Stimulated activated CD4-positive, alpha-beta T cell treated with anti-CD3 and anti-CD28 coated beads, Interleukin-1b, Interleukin-23, amount 100 ng/mL, for 48 hours (primary cell): ENCODE measurements at regions not wholly inside any gene's neighbourhood (a gene's known extent, or its start where the extent isn't known, plus 50 kb on each side); places are given as distances from the start of the nearest gene placed in this dataset.

Experiments used
- DNase-seq: peaks from one replicate; pipeline ENCODE4 v3.0.0-alpha.2; 2020

DNA sequence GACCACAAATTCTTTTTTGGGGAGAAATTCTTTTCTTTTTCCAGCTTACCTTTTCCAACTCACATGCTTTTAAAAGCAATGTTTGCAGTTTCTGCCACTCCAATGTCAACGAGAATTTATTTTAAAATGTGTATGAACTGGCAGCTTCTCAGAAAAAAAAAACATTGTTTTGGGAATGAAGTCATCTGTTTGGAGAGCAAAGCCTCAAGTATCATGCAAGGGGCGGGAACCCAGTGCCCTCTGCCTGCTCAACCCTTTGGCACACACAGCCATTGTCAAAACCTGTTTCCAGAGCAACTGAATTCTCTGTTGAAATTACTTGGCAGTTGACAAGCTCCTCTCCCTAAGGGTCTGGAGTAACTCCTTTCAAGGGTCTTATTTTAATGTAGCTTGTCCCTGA lies 128.5 kb downstream of the QPCT start:
- DNase-seq = no peak

DNA sequence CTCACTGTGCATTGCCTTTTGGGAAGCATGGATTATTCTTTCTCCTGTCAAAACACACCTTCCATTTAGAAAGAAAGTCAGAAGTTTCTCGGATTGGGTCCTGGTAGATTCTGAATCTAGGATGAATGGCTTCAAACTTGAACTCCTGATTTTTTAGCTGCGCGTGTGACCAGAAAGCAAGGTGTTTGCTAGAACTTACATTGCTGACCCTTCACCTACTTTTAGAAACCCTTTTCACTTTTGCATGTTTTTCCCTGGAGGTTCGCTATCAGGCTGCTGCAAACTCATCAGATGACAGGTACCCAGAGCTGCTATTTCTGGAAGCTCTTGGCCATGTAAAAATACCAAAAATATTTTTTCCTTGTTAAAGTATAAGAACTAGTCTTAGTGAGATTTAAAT lies 132.0 kb downstream of the QPCT start:
- DNase-seq = no peak

DNA sequence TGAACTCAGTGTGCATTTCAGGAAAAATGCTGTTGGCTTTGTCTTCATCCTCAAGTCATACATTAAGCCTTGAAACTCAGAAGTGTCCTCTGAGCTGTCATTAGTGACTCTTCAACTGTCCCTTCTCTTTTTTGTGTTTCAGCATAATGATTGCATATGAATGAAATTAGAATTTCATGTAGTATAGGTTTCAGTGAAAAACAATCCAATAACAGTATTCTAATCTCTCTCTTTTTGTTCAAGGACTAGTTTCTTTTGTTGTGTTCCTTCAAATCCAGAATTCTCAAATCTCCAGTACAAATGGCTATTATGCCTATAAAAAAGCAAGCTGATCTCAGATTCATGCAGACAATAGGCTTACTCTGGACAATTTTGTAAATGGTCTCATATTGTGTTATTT lies 133.5 kb downstream of the QPCT start:
- DNase-seq = no peak

DNA sequence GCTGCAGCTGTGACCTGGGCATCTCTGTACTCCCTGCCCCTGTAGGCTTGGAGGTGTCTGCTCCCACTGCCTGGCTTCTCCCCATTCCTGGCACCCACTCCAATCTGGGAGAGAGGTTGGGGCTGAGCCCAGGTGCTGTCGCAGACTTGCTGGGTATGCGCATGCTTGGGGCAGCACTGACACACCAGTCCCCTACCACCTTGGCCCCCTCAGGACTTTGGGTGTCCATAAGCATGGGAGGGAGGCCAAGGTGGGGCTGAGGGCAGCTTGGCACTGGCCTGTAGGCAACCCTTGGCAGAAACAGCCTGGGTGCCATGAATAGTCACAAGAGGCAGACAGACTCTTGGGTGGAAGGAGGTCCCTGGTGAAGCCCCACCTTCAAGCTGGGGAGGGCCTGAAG lies 136.8 kb downstream of the QPCT start:
- DNase-seq = no peak

DNA sequence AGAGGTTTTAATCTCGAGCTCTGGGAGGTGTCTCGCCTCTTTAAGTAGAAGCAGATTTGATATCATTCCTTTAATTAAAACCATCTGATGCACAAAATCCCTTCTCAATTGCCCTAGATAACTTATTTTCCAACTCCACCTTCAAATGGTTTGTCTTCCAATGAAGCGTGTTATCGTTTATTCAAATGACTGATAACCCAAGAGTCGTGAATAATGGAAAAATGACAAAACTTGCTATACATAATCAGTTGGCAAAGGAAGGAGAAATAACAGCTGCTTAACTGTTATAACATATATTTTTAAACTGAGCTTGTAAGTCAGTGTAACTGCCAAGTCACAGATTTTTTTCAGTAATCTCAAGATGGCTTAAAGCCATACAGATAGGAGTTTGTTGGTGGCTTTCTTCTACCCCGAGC lies 144.6 kb downstream of the QPCT start:
- no peak for DNase-seq

DNA sequence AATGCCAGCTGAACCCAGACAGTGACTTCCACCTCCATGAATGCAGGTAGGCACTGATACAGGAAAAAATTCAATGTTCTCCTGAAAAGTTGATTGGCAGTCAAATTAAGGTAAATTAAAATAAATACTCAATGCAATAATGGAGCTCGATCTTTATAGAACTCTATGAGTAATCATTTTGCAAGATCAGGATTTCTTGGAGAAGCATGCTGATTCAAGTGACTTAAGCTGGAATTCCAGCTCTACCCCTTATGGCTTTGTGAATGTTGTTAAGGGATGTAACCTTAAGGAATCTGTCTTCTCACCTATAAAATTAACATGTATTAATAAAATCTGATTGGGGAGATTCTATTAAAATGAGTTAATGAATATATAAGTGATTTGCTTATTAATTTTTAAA lies 145.1 kb downstream of the QPCT start:
- DNase-seq = no peak

DNA sequence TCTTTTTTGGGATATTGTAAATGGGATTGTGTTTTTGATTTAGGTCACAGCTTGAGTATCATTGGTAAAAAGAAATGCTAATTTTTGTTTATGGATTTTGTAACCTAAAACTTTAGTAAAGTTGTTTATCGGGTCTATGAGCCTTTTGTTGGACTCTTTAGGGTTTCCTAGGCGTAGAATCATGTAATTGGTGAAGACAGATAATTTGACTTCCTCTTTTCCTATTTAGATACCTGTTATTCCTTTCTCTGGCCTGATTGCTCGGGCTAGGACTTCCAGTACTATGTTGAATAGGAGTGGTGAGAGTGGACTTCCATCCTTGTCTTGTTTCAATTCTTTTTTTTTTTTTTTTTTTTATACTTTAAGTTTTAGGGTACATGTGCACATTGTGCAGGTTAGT lies 149.0 kb downstream of the QPCT start:
- no peak for DNase-seq

DNA sequence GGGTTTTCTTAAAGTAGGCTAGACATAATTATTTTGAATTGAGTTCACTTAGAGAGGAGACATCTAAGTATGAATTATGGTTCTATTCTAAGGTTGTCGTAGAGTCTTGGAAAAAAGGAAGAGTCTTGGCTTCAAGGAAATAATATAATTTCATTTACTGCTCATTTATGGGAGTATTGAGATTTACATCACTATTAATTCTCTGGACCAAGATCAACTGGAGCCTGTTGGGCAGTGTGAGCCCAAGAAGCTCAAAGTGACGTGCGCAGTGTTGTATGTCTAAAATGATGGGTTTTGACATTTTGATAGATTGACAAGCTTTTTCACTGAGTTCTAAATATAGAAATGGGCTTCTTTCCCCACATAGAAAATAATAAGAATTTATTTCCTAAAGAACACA lies 154.7 kb downstream of the QPCT start:
- no peak for DNase-seq

DNA sequence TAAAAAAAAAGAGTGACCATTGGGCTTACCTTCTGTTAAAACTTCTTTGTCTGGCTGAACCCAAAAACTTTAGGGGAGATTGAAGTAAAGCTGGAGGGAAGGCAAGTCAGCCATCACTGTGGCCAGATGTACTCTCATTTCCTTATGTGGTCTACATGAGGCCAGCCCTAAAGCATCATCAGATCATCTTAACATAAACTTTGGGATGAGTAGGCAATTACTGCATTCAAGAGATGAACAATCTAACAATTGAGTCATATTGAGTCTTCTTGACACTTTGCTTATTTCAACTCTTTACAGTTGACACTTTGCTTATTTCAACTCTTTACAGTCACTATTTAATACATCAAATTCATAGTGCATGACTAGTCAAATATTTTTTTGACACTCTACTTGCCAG lies 155.6 kb downstream of the QPCT start:
- DNase-seq = peak; percentile 15

DNA sequence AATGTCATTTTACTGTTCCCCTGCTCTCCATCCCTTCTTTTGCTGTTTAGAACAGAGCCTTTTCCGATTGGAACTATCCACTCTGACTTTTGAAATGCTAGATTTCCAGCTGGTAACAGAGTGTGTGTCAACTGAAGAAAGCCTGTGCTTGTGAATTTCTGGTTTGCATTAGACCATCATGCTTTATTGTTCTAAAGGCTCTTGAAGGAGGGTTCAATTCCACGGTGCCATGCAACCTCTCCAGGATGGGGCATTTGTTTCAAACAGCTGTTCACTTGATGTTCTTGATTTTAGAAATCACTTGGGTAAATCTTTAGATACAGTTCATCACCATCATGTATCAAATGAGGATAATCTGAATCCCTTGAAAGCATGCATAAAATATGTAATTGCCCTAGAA lies 156.7 kb downstream of the QPCT start:
- no peak for DNase-seq

DNA sequence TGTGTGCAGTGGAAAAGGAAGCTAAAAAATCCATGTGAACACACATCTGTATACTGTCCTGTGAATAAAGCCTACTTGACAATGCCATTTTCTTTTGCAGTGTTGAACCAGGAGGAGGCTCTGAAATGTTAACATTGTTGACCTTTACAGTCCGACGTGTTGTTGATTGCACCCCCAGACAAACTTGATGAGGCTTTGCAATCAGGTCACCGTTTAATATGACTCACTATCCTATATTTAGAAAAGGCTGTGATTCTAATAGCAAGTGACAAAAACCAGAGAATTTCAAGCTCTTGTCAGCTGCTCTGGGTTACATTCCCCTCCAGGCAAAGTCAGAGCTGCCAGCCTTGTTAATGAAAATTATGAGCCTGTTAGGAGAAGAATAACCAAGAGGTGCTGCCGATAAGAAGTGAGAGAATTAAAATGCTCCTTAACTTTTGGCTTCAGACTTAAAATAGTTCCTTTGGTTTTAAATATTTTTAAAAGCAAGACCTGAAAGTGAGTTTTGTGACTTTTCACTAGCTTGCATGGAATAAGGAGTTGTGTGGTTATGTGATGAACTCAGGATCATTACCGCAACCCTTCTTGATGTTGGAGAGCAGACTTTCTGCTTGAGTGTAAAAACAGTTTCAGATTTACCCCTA lies 162.1 kb downstream of the QPCT start:
- DNase-seq = no peak

DNA sequence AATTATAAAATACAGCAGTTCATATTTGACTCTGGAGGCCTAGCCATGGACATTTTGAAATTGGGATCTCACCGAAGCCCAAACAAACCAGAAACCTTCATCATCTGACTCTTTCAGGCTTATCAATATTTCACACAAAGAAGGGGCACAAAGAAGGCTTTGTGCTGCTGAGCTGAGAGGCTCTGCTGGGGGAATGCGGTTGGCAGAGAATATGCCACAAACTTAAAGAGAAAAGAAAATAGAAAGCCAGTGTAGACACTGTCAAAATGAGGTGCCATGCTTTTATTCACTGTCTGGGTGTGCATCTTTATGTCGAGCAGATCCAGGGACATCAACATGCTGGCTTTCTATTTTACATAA lies 162.6 kb downstream of the QPCT start:
- DNase-seq = no peak

DNA sequence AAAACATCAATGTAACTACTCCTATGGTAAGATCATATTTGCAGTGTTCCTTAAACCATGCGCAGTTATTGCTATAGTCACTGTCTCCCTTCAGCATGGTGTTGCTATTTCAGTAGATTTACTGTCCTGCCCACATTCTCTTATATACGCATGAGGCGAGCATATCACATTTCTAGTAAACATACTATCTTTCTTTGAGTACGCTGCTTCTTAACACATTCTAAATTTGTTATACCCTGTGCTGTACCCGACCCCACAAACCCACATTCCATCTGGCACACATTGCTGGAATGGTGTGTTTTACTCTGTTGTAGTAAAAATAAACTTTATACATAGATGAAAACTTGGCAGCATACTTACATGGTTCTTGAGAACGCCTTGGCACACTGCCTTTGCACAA lies 163.3 kb downstream of the QPCT start:
- DNase-seq = no peak

DNA sequence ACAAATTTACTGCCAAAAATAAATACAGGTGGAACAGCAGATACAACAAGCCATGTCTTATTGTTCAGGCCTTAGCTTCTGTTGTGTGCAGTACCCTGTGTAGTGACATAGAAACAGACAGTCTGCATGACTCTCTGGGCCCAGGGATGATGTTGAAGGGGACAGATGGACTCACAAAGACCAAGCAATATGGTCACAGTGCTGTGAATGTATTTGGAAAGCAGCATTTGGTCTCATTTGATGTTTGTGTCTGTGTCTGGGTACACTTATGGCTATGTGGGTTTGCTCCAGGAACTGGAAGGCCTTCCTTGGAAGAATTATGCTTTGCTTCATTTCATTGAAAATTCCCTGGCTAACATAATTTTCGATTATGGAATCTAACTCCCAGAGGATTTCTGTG lies 158.5 kb downstream of the CDC42EP3 start:
- DNase-seq = no peak

DNA sequence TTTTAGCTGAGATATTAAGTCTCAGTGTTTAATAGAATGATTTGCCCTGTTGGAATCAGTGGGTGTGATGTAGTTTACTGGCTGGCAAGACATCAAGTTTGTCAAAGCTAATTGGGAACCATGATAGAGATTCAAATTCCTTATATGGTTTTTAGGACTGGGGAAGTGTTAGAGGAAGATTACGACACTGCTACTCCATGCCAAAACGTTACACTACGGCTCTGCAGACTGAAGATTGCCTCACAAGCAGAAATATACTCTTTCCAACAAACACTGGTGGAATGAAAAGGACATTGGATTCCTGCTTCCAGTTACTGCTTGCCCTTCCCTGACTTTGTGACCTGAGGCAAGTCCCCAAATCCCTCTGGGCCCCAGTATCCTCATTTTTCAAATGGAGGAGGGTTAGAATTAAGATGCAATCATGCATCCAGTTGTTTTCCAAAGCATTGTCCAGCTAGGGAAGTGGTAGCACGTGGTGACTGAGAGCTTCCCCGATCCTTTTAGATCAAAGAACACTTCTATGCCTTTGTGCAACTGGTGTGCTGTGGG lies 147.6 kb downstream of the CDC42EP3 start:
- DNase-seq = no peak

DNA sequence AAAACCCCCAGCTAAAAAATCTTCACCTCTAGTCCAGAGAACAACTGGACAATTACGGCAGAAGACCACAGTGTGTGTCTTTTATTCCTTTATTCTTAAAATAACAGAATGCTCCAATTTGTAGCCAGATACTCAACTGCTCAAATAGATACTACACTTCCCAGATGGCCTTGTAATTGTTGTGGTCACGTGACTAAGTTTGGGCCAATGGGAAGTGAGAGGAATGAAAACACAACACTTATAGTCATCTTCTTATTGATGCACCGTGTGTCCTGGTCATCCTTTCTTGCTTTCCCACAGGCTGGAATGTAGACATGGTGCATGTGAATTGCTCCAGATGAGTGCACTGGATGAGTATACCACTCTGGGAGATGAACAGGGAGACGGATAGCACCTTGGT lies 145.1 kb downstream of the CDC42EP3 start:
- DNase-seq = no peak

DNA sequence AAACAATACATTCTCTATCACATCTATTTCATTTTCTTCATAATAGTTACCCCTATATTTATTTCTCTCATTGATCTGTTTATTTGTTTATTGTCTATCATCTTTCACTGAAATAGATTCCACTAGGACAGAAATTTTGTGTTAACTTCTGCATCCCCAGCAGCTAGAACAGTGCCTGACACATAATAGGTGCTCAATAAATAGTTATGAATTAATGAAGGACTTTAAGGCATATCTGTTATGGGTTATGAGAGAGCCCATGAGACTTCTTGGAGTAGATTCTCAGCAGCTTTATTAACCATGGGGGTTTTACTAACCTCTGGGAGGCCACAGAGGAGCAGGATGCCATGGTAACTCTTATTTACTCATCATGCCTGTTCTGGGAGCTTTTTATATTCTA lies 144.6 kb downstream of the CDC42EP3 start:
- DNase-seq = no peak

DNA sequence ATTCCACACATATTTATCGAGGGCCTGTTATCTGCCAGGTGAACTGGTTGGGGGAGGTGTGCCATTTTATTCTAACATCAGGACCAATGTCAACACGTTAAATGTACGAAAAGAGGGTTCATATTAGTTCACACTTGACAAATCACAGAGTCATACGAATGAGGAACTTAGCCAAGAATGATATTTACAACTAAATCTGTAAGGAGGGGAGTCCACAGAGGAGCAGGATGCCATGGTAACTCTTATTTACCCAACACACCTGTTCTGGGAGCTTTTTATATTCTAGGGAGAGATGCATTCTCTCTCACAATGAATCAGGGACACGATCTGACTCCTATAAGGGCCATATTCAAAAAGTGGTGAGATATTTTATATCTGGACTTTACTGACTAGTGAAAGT lies 144.1 kb downstream of the CDC42EP3 start:
- DNase-seq = no peak

DNA sequence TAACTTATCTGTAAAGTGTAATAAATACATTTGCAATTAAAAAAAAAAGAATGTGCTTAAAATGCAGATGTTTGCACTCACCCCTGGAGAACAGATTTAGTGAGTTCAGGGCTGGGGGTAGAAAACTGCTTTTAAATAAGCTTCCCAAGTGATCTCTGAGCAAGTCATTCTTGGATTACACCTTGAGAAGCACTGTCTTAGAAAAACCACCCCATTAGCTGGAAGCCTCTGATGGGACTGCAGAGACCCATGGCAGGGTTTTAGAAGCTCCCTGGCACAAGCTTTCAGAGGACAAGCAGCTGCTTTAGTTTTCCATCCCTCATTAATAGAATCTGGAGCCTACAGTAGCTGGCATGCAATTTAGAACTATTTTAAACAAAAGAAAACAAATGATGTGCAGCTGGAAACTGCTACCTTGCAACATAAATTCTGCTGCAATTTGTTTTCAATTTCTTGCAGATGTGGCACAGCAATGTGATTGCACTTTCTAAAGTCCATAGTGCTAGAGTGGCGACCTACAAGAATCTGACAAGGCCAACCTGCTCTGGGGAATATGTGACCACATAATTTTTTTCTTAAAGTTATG lies 141.5 kb downstream of the CDC42EP3 start:
- no peak for DNase-seq

DNA sequence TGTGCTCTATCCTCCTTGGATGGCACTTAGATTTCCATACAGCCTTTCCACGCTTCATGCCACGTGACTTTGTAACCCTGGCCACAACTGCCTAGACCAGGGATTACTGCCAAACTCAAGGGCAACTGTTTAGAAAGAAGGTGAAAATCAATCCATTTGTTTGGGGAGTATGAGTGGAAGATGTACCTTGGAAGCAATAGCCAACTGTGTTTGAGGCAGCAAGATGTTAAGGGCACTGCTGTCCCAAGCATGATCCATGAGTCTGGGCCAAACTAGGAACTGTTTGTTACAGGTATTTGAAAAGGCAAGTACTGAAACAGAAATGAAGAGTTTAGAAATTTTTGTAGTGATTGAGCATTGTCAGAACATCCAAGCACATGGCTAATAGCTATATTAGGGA lies 138.9 kb downstream of the CDC42EP3 start:
- no peak for DNase-seq

DNA sequence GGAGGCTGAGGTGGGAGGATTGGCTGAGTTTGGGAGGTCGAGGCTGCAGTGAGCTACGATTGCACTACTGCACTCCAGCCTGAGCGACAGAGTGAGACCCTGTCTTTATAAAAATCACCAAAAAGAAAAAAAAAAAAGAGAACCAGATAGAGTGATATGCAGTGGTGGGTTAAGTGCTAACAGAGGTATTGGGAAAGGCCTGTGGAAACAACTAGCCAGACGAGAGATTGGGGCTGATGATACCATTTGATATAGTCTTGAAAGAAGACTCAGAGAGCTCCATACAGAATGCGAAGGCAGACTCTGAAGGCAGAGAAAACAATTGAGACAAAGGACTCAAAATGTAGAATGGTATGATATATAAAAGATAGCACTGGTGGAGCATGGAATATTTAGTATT lies 134.1 kb downstream of the CDC42EP3 start:
- DNase-seq = no peak

DNA sequence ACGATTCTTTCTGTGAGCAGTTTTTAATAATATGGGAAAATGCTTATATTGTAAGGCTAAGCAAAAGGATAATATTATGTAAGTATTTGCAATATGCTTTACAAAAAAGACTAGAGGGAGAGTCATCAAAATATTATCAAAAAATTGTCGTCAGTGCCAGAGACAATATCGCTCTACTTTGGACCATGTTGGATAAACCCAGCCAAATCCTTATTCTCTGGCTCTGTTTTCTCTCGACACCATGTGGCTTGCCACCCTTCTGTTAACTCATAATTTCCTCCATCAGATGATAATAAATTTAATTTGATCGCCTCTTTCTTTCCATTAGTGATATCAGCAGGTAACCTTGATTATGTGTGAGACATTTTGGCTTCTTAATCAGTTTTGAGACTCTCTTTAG lies 129.9 kb downstream of the CDC42EP3 start:
- no peak for DNase-seq

DNA sequence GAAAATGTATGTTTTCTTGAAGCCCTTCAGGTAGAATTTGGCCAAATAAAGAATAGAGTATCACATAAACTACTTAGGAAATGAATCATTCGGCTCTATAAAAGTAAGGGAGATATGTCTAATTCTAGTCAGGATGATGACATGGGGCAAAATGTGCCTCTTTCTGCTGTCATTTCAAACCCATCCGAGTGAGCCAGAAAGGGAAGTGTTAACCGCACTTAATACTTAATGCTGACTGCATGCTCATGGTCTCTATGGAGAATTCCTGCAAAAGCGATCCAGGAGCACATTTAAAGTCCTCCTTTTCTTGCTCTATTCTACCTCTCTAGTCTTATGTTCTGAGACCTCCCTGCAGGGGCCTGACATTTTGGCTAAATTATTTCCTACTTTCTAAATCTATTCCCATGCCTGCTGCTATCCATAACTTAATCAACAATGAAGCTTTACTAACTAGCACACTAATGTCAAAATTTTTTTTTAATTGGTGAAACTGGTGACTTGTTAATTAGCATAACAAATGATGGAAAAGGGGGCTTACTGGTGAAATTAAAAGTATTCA lies 127.4 kb downstream of the CDC42EP3 start:
- no peak for DNase-seq

DNA sequence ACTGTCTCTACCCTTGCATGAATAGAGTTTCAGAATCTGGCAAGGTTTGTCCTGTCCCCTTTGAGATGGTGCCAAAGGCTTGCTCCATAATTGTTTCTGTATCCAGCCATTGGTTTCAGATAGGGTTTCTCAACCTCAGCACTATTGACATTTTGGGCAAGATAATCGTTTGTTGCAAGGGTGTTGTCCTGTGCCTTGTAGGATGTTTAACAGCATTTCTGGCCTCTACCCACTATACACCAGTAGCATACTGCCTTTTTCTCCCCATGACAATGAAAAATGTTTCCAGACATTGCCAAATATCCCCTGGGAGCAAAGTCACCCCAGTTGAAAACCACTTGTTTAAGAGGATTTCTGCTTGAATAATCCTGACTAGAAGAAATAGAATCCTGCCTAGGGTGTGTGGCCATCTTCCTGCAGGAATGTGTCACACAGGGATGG lies 126.8 kb downstream of the CDC42EP3 start:
- DNase-seq = no peak

DNA sequence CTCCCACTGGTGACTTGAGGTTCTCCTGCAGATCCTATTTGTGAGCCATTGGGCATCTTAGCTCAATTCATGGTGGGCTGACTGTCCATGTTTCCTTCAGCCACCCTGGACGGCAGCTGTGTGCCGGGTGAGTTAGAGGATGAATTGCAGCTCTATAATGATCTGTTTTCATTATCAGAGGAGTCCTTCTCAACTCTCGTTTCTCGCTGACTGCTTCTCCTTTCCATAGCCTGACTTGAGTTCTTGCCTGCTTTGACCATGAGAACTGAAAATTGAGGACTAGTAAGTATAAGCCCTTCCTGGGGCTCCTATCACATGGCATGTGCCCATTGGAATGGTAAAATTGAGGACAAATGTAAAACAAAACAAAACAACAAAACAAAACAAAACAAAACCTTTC lies 121.8 kb downstream of the CDC42EP3 start:
- no peak for DNase-seq
